Panc1 (cell line): ENCODE measurements at regions not wholly inside any gene's neighbourhood (a gene's known extent, or its start where the extent isn't known, plus 50 kb on each side); places are given as distances from the start of the nearest gene placed in this dataset.

Experiments
- ATAC-seq: fragments of 200-7000 bp; cut with Tn5 transposase; 2 replicates; pipeline ENCODE4 v1.9.1; 2020; ENCODE audit warnings: mild to moderate bottlenecking, moderate library complexity
- BruUV-seq: library from RNA; stranded (reverse); fragments of 400-500 nt; replicated peaks from 2 replicates; lab custom pipeline; 2021; lab: Mats Ljungman, UMichigan
- CTCF ChIA-PET: fragments of 300-600 bp; sonication (Branson Sonifier 250); formaldehyde crosslinking; loops from one replicate; lab custom pipeline; 2022; ENCODE audit warnings: antibody characterized with exemption; lab: Charles Lee
- POLR2A ChIA-PET: fragments of 300-600 bp; sonication (Branson Sonifier 250); formaldehyde crosslinking; loops from one replicate; lab custom pipeline; 2022; ENCODE audit warnings: antibody characterized with exemption; lab: Charles Lee
- DNase-seq: peaks from one replicate; pipeline ENCODE4 v3.0.0-alpha.2; 2010; ENCODE audit warnings: low read depth, low spot score
- H3K27ac ChIP-seq: 2 replicates; pipeline ENCODE4 v1.5.1; 2011; ENCODE audit warnings: mild to moderate bottlenecking, low read length, inconsistent platforms
- H3K27me3 ChIP-seq: fragments of 200-500 bp; sonication (Bioruptor generic); 2 replicates; pipeline ENCODE4 v1.6.0; 2014; ENCODE audit warnings: low read length, inconsistent platforms; ENCODE audit not compliant: control insufficient read depth, insufficient read depth
- H3K36me3 ChIP-seq: fragments of 200-500 bp; sonication (Bioruptor generic); 2 replicates; pipeline ENCODE4 v1.5.1; 2014; ENCODE audit warnings: inconsistent platforms, mild to moderate bottlenecking, low read length, moderate library complexity; ENCODE audit not compliant: control insufficient read depth, insufficient read depth
- H3K4me1 ChIP-seq: 2 replicates; pipeline ENCODE4 v1.5.1; 2011; ENCODE audit warnings: inconsistent platforms, mild to moderate bottlenecking, low read length, moderate library complexity; ENCODE audit not compliant: control insufficient read depth, insufficient read depth
- H3K4me3 ChIP-seq, 2 experiments: 2 replicates each; pipeline ENCODE4 v1.5.1; 2011 to 2012; ENCODE audit warnings: low read depth in 2 of 2, low read length in 2 of 2, mild to moderate bottlenecking in 2 of 2, inconsistent platforms in 1 of 2, moderate library complexity in 1 of 2
- H3K9me3 ChIP-seq: fragments of 200-500 bp; sonication (Bioruptor generic); 2 replicates; pipeline ENCODE4 v1.5.1; 2014; ENCODE audit warnings: low read depth, mild to moderate bottlenecking, inconsistent platforms, low read length, moderate library complexity; ENCODE audit not compliant: control insufficient read depth, insufficient read depth
- CTCF ChIP-seq: fragments of 450-650 bp; IDR thresholded peaks from 2 replicates; pipeline ENCODE4 v1.5.1; 2017; ENCODE audit warnings: mild to moderate bottlenecking
- POLR2AphosphoS5 ChIP-seq: IDR thresholded peaks from 2 replicates; pipeline ENCODE4 v1.6.1; 2012; ENCODE audit warnings: mild to moderate bottlenecking, low read depth, low read length, moderate library complexity
- REST ChIP-seq, 2 experiments: IDR thresholded peaks; 2 replicates each; pipeline ENCODE4 v1.6.1; 2011 to 2012; ENCODE audit warnings: low read depth in 2 of 2, control low read depth in 1 of 2, low read length in 1 of 2, mild to moderate bottlenecking in 1 of 2, moderate library complexity in 1 of 2; ENCODE audit not compliant: insufficient read depth in 1 of 2
- SIN3A ChIP-seq: IDR thresholded peaks from 2 replicates; pipeline ENCODE4 v1.6.1; 2012; ENCODE audit warnings: low read depth, mild to moderate bottlenecking, low read length, moderate library complexity, borderline replicate concordance; ENCODE audit not compliant: insufficient read depth
- TCF7L2 ChIP-seq: IDR thresholded peaks from 2 replicates; pipeline ENCODE4 v1.6.1; 2011; ENCODE audit warnings: mild to moderate bottlenecking, low read depth, low read length, inconsistent platforms
- in situ Hi-C: cut with HindIII; loops from 2 replicates; pipeline ENCODE4 v1.10.0; 2016; ENCODE audit warnings: low sequenced_read_pairs, low pct_unique_long_range_greater_than_20kb
- intact Hi-C: fragments of 100-400 bp; cut with micrococcal nuclease; formaldehyde crosslinking; loops from one replicate; pipeline ENCODE4 v1.10.0; 2022; ENCODE audit not compliant: unreplicated experiment

GRCh38 chr10:22803261-22803885, 89.0 kb upstream of the PIP4K2A start:
- BruUV-seq, result no TSS peak
- intact Hi-C loops, result no loop called here
- H3K4me3 ChIP-seq, result no peak overlapping the region
- ChIA-PET POLR2A (no interaction called here), CTCF (no interaction called here)
- ATAC-seq, result no peak
- in situ Hi-C loops, result no loop called here
- TF ChIP-seq TCF7L2 (no peak), SIN3A (no peak), REST (IDR thresholded peaks at IDR 0.05; ENCODE audit: insufficient read depth in 1 of 2, low read depth in 2 of 2, low read length in 1 of 2) (no peak), POLR2AphosphoS5 (no peak), CTCF (no peak)
- no peak overlapping the region for H3K27ac ChIP-seq
- no peak for DNase-seq
- H3K27me3 ChIP-seq, result 0 out of 2 replicates have a peak, but pooled peaks cover 3% of the 10 kb centered on the region
- H3K36me3 ChIP-seq, result no peaks in the 10 kb centered on the region
- no peaks in the 10 kb centered on the region for H3K9me3 ChIP-seq
- H3K4me1 ChIP-seq, result no peaks in the 10 kb centered on the region

- no peak for DNase-seq
Observed at GRCh38 chr10:22801785-22802184, 87.4 kb upstream of the PIP4K2A start.

More at GRCh38 chr10:22801785-22802184, 87.4 kb upstream of the PIP4K2A start:
- no peak for ATAC-seq
- TF ChIP-seq TCF7L2 (no peak), CTCF (no peak), REST (IDR thresholded peaks at IDR 0.05; ENCODE audit: insufficient read depth in 1 of 2, low read depth in 2 of 2, low read length in 1 of 2) (no peak), POLR2AphosphoS5 (no peak), SIN3A (no peak)
- H3K4me1 ChIP-seq, result no peaks in the 10 kb centered on the region
- H3K27ac ChIP-seq, result no peak overlapping the region
- H3K36me3 ChIP-seq, result no peaks in the 10 kb centered on the region
- ChIA-PET CTCF (no interaction called here), POLR2A (no interaction called here)
- no peak overlapping the region for H3K4me3 ChIP-seq
- intact Hi-C loops, result no loop called here
- BruUV-seq, result no TSS peak
- H3K27me3 ChIP-seq, result 0 out of 2 replicates have a peak, but pooled peaks cover 3% of the 10 kb centered on the region
- in situ Hi-C loops, result no loop called here
- no peaks in the 10 kb centered on the region for H3K9me3 ChIP-seq
